GM12878 (cell line): ENCODE measurements at regions not wholly inside any gene's neighbourhood (a gene's known extent, or its start where the extent isn't known, plus 50 kb on each side); places are given as distances from the start of the nearest gene placed in this dataset.
"Not testable (repeated sequence)": the region's sequence is repeated elsewhere in the genome, so short reads cannot be mapped to it uniquely, and the experiment has no call there.

Experiments
- ATAC-seq: fragments of 200-7000 bp; cut with Tn5 transposase; 3 replicates; pipeline ENCODE4 v1.9.1; 2020; ENCODE audit warnings: mild to moderate bottlenecking, moderate library complexity
- BruUV-seq: library from RNA; stranded (reverse); fragments of 400-500 nt; replicated peaks from 2 replicates; lab custom pipeline; 2021; lab: Mats Ljungman, UMichigan
- CTCF ChIA-PET: fragments of 300-600 bp; sonication (Branson Sonifier 250); formaldehyde crosslinking; extraction: SDS; loops from one replicate; lab custom pipeline; 2021; ENCODE audit warnings: inconsistent platforms; lab: Yijun Ruan, JAX
- POLR2A ChIA-PET: fragments of 350-600 bp; formaldehyde crosslinking; extraction: SDS; loops from one replicate; lab custom pipeline; 2021; ENCODE audit warnings: inconsistent platforms; lab: Charles Lee
- RAD21 ChIA-PET: fragments of 300-600 bp; sonication (Branson Sonifier 250); formaldehyde crosslinking; loops from one replicate; lab custom pipeline; 2023; ENCODE audit warnings: antibody characterized with exemption; ENCODE audit not compliant: unreplicated experiment; lab: Charles Lee
- SMC1A ChIA-PET: fragments of 300-600 bp; sonication (Branson Sonifier 250); formaldehyde crosslinking; loops from one replicate; lab custom pipeline; 2023; ENCODE audit not compliant: unreplicated experiment, uncharacterized antibody; lab: Charles Lee
- DNase-seq: peaks from one replicate; pipeline ENCODE4 v3.0.0-alpha.2; 2011; ENCODE audit warnings: low read depth, low spot score
- FAIRE-seq: peaks from 3 replicates; lab custom pipeline; 2011; peaks lifted over from hg19 to GRCh38; lab: Jason Lieb, UNC
- H2AFZ ChIP-seq: 2 replicates; pipeline ENCODE4 v1.6.0; 2011; ENCODE audit warnings: low read depth, low read length, control low read depth; ENCODE audit not compliant: control insufficient read depth
- H3K27ac ChIP-seq: 2 replicates; pipeline ENCODE4 v1.5.1; 2011; ENCODE audit warnings: control low read depth; ENCODE audit not compliant: control insufficient read depth, insufficient read depth
- H3K27me3 ChIP-seq, 2 experiments: replicated peaks in 1 of 2; 2 replicates each; pipeline versions ENCODE4 v1.6.0 to v1.6.1; 2011; ENCODE audit warnings: low read length in 1 of 2; ENCODE audit not compliant: control insufficient read depth in 2 of 2, insufficient read depth in 2 of 2
- H3K36me3 ChIP-seq, 2 experiments: 2 replicates each; pipeline ENCODE4 v1.5.1; 2011; ENCODE audit warnings: low read length in 1 of 2; ENCODE audit not compliant: control insufficient read depth in 2 of 2, insufficient read depth in 2 of 2
- H3K4me1 ChIP-seq: 2 replicates; pipeline ENCODE4 v1.6.1; 2011; ENCODE audit warnings: mild to moderate bottlenecking, low read length, moderate library complexity, mixed read lengths; ENCODE audit not compliant: control insufficient read depth, insufficient read depth
- H3K4me2 ChIP-seq: 2 replicates; pipeline ENCODE4 v1.6.0; 2011; ENCODE audit warnings: control low read depth; ENCODE audit not compliant: control insufficient read depth, insufficient read depth
- H3K4me3 ChIP-seq: fragments of 200-600 bp; sonication (generic); 2 replicates; pipeline ENCODE4 v1.5.1; 2016
- H3K79me2 ChIP-seq: 2 replicates; pipeline ENCODE4 v1.6.0; 2011; ENCODE audit warnings: low read length; ENCODE audit not compliant: control insufficient read depth, insufficient read depth
- H3K9ac ChIP-seq: 2 replicates; pipeline ENCODE4 v1.8.0; 2011; ENCODE audit warnings: low read length, control low read depth, mixed read lengths; ENCODE audit not compliant: control insufficient read depth, insufficient read depth
- H3K9me3 ChIP-seq: replicated peaks from 3 replicates; pipeline ENCODE4 v1.5.1; 2011; ENCODE audit warnings: mild to moderate bottlenecking, low read length; ENCODE audit not compliant: control insufficient read depth, insufficient read depth
- H4K20me1 ChIP-seq: 2 replicates; pipeline ENCODE4 v1.6.0; 2011; ENCODE audit not compliant: control insufficient read depth, insufficient read depth
- ASH2L ChIP-seq: fragments of 300-600, 200-600 bp; sonication (generic); IDR thresholded peaks from 2 replicates; pipeline ENCODE4 v1.6.1; 2017; ENCODE audit warnings: low read depth, mild to moderate bottlenecking, borderline replicate concordance
- CEBPZ ChIP-seq: fragments of 150-350 bp; IDR thresholded peaks from 2 replicates; pipeline ENCODE4 v1.6.1; 2016; ENCODE audit warnings: low read depth, low read length
- E2F8 ChIP-seq: fragments of 450-650 bp; IDR thresholded peaks from 2 replicates; pipeline ENCODE4 v1.6.1; 2018; ENCODE audit warnings: mild to moderate bottlenecking, low read depth, moderate library complexity; ENCODE audit not compliant: partially characterized antibody
- NFIC ChIP-seq: IDR thresholded peaks from 2 replicates; pipeline ENCODE4 v1.6.1; 2012; ENCODE audit warnings: low read depth, mild to moderate bottlenecking, inconsistent platforms, low read length, moderate library complexity
- RB1 ChIP-seq: fragments of 450-650 bp; formaldehyde crosslinking; IDR thresholded peaks from 2 replicates; pipeline ENCODE4 v1.6.1; 2017; ENCODE audit warnings: mild to moderate bottlenecking, borderline replicate concordance
- WGBS: methylation state at CpG from one replicate; pipeline ENCODE4 v1.1.6; 2016; ENCODE audit warnings: low lambda C conversion rate; ENCODE audit not compliant: insufficient replicate concordance, insufficient coverage; ENCODE audit errors: missing lambda C conversion rate; 5-methylcytosine and 5-hydroxymethylcytosine counted together
- in situ Hi-C: fragments of 300-500 bp; cut with MboI; formaldehyde crosslinking; loops from 9 replicates; pipeline ENCODE4 v1.14.3; 2018; ENCODE audit warnings: mixed read lengths
- intact Hi-C: fragments of 100-400 bp; cut with micrococcal nuclease; formaldehyde crosslinking; loops from one replicate; pipeline ENCODE4 v1.14.2; 2022; ENCODE audit not compliant: unreplicated experiment

- TF ChIP-seq CEBPZ (no peak), ASH2L (no peak), E2F8 (no peak), RB1 (no peak), NFIC (no peak)
Measured at GRCh38 chr5:12861886-12862654, 957.8 kb upstream of the CTNND2 start (continued).

- not testable (repeated sequence) for BruUV-seq
Measured at GRCh38 chr5:12856105-12856504, 951.9 kb upstream of the CTNND2 start.

More at GRCh38 chr5:12856105-12856504, 951.9 kb upstream of the CTNND2 start:
- H2AFZ ChIP-seq, H3K36me3 ChIP-seq, H3K9ac ChIP-seq, H3K27me3 ChIP-seq, POLR2A ChIA-PET, FAIRE-seq, ATAC-seq, H3K9me3 ChIP-seq, H4K20me1 ChIP-seq, intact Hi-C loops, H3K4me1 ChIP-seq, DNase-seq, CTCF ChIA-PET, RAD21 ChIA-PET, H3K4me2 ChIP-seq, in situ Hi-C loops, H3K27ac ChIP-seq, H3K4me3 ChIP-seq, SMC1A ChIA-PET, H3K79me2 ChIP-seq: not testable (repeated sequence)
- 0% methylated on average over 1 of the region's 1 CpG for WGBS
